CD4-positive, alpha-beta T cell treated with Interleukin-6 for 4 hours (primary cell): ENCODE measurements at regions not wholly inside any gene's neighbourhood (a gene's known extent, or its start where the extent isn't known, plus 50 kb on each side); places are given as distances from the start of the nearest gene placed in this dataset.
A peak's percentile ranks its signal among the peaks of the same experiment; 100 is the strongest.

Experiments used
- DNase-seq: peaks from one replicate; pipeline ENCODE4 v3.0.0-alpha.2; 2020; ENCODE audit warnings: mixed read lengths

- DNase-seq = no peak
Measured at GRCh38 chr1:5651964-5652821, 340.0 kb downstream of the NPHP4 start.

- no peak for DNase-seq
Measured at GRCh38 chr1:5651473-5651872, 340.8 kb downstream of the NPHP4 start.

- no peak for DNase-seq
Measured at GRCh38 chr1:5651027-5651410, 341.2 kb downstream of the NPHP4 start.

GRCh38 chr1:5650283-5651026, 341.8 kb downstream of the NPHP4 start:
- no peak for DNase-seq

- no peak for DNase-seq
Measured at GRCh38 chr1:5649795-5650194, 342.4 kb downstream of the NPHP4 start.

- DNase-seq = no peak
Measured at GRCh38 chr1:5649166-5649551, 343.1 kb downstream of the NPHP4 start.

GRCh38 chr1:5648410-5649165, 343.6 kb downstream of the NPHP4 start:
- DNase-seq = no peak

GRCh38 chr1:5647234-5647633, 345.0 kb downstream of the NPHP4 start:
- no peak for DNase-seq

GRCh38 chr1:5646486-5647149, 345.6 kb downstream of the NPHP4 start:
- no peak for DNase-seq

- no peak for DNase-seq
Measured at GRCh38 chr1:5645929-5646328, 346.3 kb downstream of the NPHP4 start.

GRCh38 chr1:5645135-5645399, 347.2 kb downstream of the NPHP4 start:
- no peak for DNase-seq

- no peak for DNase-seq
Measured at GRCh38 chr1:5644281-5645134, 347.7 kb downstream of the NPHP4 start.

- no peak for DNase-seq
Measured at GRCh38 chr1:5643360-5644107, 348.7 kb downstream of the NPHP4 start.

- DNase-seq = no peak
Measured at GRCh38 chr1:5640845-5641244, 351.4 kb downstream of the NPHP4 start.

- no peak for DNase-seq
Measured at GRCh38 chr1:5639106-5639722, 353.0 kb downstream of the NPHP4 start.

- DNase-seq = no peak
Measured at GRCh38 chr1:5638582-5638981, 353.6 kb downstream of the NPHP4 start.

- peak; percentile 19 for DNase-seq
Measured at GRCh38 chr1:5637171-5637570, 355.1 kb downstream of the NPHP4 start.

- DNase-seq = no peak
Measured at GRCh38 chr1:5634893-5635292, 357.3 kb downstream of the NPHP4 start.

GRCh38 chr1:5632814-5633213, 359.4 kb downstream of the NPHP4 start:
- no peak for DNase-seq

- DNase-seq = no peak
Measured at GRCh38 chr1:5632224-5632623, 360.0 kb downstream of the NPHP4 start.

GRCh38 chr1:5628416-5628815, 363.8 kb downstream of the NPHP4 start:
- no peak for DNase-seq
